ENCODE measurements at regions not wholly inside any gene's neighbourhood (a gene's known extent, or its start where the extent isn't known, plus 50 kb on each side); places are given as distances from the start of the nearest gene placed in this dataset.

DNA sequence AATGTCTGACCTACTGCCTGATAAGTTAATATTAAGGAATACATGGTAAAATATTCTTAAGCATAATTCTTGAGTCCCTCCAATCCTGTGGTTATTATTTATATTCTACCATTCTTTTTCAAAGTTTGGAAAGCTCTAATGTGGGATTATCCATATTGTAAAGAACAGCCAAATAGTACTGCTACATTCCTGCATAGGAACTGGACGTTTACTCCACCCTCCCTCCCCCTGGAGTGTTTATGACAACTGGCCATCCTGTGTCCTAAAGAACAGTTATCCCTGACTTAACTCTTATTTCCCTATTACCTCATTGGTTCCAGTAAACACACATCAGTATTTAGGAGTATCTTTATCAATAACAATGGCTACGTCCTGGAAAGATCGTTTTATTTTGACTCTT lies 308.7 kb upstream of the TFAP2D start:
- H3K18ac ChIP-seq (ENCODE audit: low read depth, low read length), result no peak overlapping the region
- no peak overlapping the region for H3K4me3 ChIP-seq (ENCODE audit: insufficient read depth, low read depth, low read length)
- in situ Hi-C loops (cut with MboI; ENCODE audit: low sequenced_read_pairs), result no loop called here
- H3K9me3 ChIP-seq (ENCODE audit: control insufficient read depth, insufficient read depth, low read length), result no peaks in the 10 kb centered on the region
- H2AK5ac ChIP-seq (ENCODE audit: low read depth, low read length), result no peak overlapping the region
- H3K9me1 ChIP-seq (ENCODE audit: insufficient read depth, low read length), result no peaks in the 10 kb centered on the region
- POLR2A ChIA-PET (ENCODE audit: unreplicated experiment), result no interaction called here
- no peaks in the 10 kb centered on the region for H3K79me1 ChIP-seq (ENCODE audit: low read depth in 1 of 2, low read length in 2 of 2)
- no peaks in the 10 kb centered on the region for H3K27me3 ChIP-seq (ENCODE audit: control insufficient read depth, insufficient read depth, low read length)
- H3K4me1 ChIP-seq (ENCODE audit: control insufficient read depth, insufficient read depth, low read length), result no peaks in the 10 kb centered on the region
- ATAC-seq (ENCODE audit: low read depth) (no peak), DNase-seq (no peak)
- no peak overlapping the region for H4K8ac ChIP-seq (ENCODE audit: low read depth in 2 of 2, low read length in 2 of 2)
- no peak overlapping the region for H3K4ac ChIP-seq (ENCODE audit: low read depth, low read length)
- no peak overlapping the region for H3K23ac ChIP-seq (ENCODE audit: low read depth, low read length)
- dilution Hi-C loops (cut with HindIII; ENCODE audit: low sequenced_read_pairs, unreplicated experiment), result no loop called here
- no peak overlapping the region for H3K14ac ChIP-seq (replicated peaks; ENCODE audit: low read depth, low read length)
- H4K5ac ChIP-seq (ENCODE audit: low read depth, low read length), result no peak overlapping the region
- no peak overlapping the region for H3K4me2 ChIP-seq (ENCODE audit: low read depth, low read length)
- no peaks in the 10 kb centered on the region for H4K20me1 ChIP-seq (ENCODE audit: insufficient read depth, low read length)
- no peak overlapping the region for H2BK15ac ChIP-seq (ENCODE audit: low read depth, low read length)
- no peak for TF ChIP-seq POLR2A (IDR thresholded peaks at IDR 0.05; ENCODE audit: low read depth, low read length)
- no peak for TF ChIP-seq MXI1 (IDR thresholded peaks at IDR 0.05; ENCODE audit: borderline replicate concordance, low read depth, low read length)
- TF ChIP-seq MAZ (IDR thresholded peaks at IDR 0.05; ENCODE audit: borderline replicate concordance, low read depth, low read length), result no peak
- no peak for TF ChIP-seq RFX5 (IDR thresholded peaks at IDR 0.05; ENCODE audit: low read depth, low read length)
- TF ChIP-seq, protein P1, sequence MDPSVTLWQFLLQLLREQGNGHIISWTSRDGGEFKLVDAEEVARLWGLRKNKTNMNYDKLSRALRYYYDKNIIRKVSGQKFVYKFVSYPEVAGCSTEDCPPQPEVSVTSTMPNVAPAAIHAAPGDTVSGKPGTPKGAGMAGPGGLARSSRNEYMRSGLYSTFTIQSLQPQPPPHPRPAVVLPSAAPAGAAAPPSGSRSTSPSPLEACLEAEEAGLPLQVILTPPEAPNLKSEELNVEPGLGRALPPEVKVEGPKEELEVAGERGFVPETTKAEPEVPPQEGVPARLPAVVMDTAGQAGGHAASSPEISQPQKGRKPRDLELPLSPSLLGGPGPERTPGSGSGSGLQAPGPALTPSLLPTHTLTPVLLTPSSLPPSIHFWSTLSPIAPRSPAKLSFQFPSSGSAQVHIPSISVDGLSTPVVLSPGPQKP (IDR thresholded peaks at IDR 0.05; ENCODE audit: borderline replicate concordance, low read depth, low read length), result no peak
- no peak for TF ChIP-seq CEBPB (IDR thresholded peaks at IDR 0.05; ENCODE audit: low read depth, low read length)
- no peak for TF ChIP-seq RCOR1 (IDR thresholded peaks at IDR 0.05; ENCODE audit: insufficient replicate concordance, low read length)
- no peak for TF ChIP-seq CHD1 (IDR thresholded peaks at IDR 0.05; ENCODE audit: low read depth, low read length)
- no peak for TF ChIP-seq RAD21 (IDR thresholded peaks at IDR 0.05; ENCODE audit: low read length)
- TF ChIP-seq SMC3 (IDR thresholded peaks at IDR 0.05; ENCODE audit: low read depth, low read length), result no peak
- TF ChIP-seq BHLHE40 (IDR thresholded peaks at IDR 0.05; ENCODE audit: low read depth, low read length), result no peak
- no peak for TF ChIP-seq FOS (IDR thresholded peaks at IDR 0.05; ENCODE audit: low read depth, low read length)
- no peak for TF ChIP-seq NFE2L2 (IDR thresholded peaks at IDR 0.05; ENCODE audit: low read depth, low read length)
- TF ChIP-seq, protein P2, sequence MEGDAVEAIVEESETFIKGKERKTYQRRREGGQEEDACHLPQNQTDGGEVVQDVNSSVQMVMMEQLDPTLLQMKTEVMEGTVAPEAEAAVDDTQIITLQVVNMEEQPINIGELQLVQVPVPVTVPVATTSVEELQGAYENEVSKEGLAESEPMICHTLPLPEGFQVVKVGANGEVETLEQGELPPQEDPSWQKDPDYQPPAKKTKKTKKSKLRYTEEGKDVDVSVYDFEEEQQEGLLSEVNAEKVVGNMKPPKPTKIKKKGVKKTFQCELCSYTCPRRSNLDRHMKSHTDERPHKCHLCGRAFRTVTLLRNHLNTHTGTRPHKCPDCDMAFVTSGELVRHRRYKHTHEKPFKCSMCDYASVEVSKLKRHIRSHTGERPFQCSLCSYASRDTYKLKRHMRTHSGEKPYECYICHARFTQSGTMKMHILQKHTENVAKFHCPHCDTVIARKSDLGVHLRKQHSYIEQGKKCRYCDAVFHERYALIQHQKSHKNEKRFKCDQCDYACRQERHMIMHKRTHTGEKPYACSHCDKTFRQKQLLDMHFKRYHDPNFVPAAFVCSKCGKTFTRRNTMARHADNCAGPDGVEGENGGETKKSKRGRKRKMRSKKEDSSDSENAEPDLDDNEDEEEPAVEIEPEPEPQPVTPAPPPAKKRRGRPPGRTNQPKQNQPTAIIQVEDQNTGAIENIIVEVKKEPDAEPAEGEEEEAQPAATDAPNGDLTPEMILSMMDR (conservative IDR thresholded peaks at IDR 0.05; ENCODE audit: low read depth, low read length), result no peak
- TF ChIP-seq, protein P3, sequence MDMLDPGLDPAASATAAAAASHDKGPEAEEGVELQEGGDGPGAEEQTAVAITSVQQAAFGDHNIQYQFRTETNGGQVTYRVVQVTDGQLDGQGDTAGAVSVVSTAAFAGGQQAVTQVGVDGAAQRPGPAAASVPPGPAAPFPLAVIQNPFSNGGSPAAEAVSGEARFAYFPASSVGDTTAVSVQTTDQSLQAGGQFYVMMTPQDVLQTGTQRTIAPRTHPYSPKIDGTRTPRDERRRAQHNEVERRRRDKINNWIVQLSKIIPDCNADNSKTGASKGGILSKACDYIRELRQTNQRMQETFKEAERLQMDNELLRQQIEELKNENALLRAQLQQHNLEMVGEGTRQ (IDR thresholded peaks at IDR 0.05; ENCODE audit: low read depth, low read length), result no peak
- no peak for TF ChIP-seq MAFK (IDR thresholded peaks at IDR 0.05; ENCODE audit: low read depth, low read length)
- no peak overlapping the region for H2AK9ac ChIP-seq (replicated peaks; ENCODE audit: low read depth, low read length, poor library complexity)
- no peak overlapping the region for H4K91ac ChIP-seq (ENCODE audit: insufficient read depth, low read depth, low read length)
- H3K9ac ChIP-seq (ENCODE audit: low read depth, low read length), result no peak overlapping the region
- intact Hi-C loops (cut with micrococcal nuclease), result no loop called here
- no peak overlapping the region for H2BK5ac ChIP-seq (ENCODE audit: low read depth, low read length, poor library complexity, severe bottlenecking)
- H2AFZ ChIP-seq (replicated peaks; ENCODE audit: low read length, poor library complexity), result no peak overlapping the region
- CTCF ChIA-PET, result no interaction called here
- BruUV-seq (replicated peaks), result no TSS peak
- H2BK20ac ChIP-seq (ENCODE audit: low read depth, low read length), result no peak overlapping the region
- H3K56ac ChIP-seq (ENCODE audit: extremely low read depth, insufficient read depth, low read length), result no peak overlapping the region
- no CpG with 5 or more reads among the region's 3 CpGs for WGBS, 2 experiments (ENCODE audit: extremely low coverage in 2 of 2, insufficient read length in 1 of 2)
- H2BK120ac ChIP-seq (ENCODE audit: low read depth, low read length), result no peak overlapping the region
- no peaks in the 10 kb centered on the region for H3K36me3 ChIP-seq (ENCODE audit: control insufficient read depth, insufficient read depth, low read length)
- no peak overlapping the region for H3K27ac ChIP-seq (ENCODE audit: insufficient read depth, low read length)
